Fibroblast of mammary gland (primary cell): ENCODE measurements at regions not wholly inside any gene's neighbourhood (a gene's known extent, or its start where the extent isn't known, plus 50 kb on each side); places are given as distances from the start of the nearest gene placed in this dataset.

Source experiments
- DNase-seq: peaks from one replicate; pipeline ENCODE4 v3.0.0-alpha.2; 2010; ENCODE audit warnings: low read depth
- H3K4me3 ChIP-seq: 2 replicates; pipeline ENCODE4 v1.5.1; 2011; ENCODE audit warnings: low read depth, mild to moderate bottlenecking, low read length, moderate library complexity; ENCODE audit not compliant: control insufficient read depth
- TF ChIP-seq, protein P1 (sequence below): conservative IDR thresholded peaks from 2 replicates; pipeline ENCODE4 v1.5.1; 2011; ENCODE audit warnings: low read depth, low read length, inconsistent platforms; ENCODE audit not compliant: control insufficient read depth, insufficient read depth

DNA sequence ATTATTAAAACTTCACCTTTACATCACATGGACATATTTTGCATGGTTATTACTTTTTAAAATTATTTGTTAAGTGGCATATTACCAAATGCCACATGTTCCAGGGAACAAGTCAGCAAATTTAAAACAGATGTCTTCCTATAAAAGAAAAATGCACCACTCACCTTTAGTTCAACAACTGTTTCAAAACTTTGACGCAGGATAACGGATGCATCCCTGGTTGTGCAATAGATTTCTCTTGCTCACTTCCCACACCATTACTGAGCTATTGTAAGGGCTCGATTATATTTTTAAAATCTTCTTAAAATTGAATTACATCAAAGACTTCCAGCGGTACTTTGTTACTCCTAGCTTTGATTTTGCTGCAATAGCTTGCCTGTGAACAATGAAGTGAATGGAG, 93.0 kb upstream of the ARHGAP24 start:
- TF ChIP-seq, protein P1, sequence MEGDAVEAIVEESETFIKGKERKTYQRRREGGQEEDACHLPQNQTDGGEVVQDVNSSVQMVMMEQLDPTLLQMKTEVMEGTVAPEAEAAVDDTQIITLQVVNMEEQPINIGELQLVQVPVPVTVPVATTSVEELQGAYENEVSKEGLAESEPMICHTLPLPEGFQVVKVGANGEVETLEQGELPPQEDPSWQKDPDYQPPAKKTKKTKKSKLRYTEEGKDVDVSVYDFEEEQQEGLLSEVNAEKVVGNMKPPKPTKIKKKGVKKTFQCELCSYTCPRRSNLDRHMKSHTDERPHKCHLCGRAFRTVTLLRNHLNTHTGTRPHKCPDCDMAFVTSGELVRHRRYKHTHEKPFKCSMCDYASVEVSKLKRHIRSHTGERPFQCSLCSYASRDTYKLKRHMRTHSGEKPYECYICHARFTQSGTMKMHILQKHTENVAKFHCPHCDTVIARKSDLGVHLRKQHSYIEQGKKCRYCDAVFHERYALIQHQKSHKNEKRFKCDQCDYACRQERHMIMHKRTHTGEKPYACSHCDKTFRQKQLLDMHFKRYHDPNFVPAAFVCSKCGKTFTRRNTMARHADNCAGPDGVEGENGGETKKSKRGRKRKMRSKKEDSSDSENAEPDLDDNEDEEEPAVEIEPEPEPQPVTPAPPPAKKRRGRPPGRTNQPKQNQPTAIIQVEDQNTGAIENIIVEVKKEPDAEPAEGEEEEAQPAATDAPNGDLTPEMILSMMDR: no peak
- H3K4me3 ChIP-seq: no peak overlapping the region
- DNase-seq: peak; percentile 88

DNA sequence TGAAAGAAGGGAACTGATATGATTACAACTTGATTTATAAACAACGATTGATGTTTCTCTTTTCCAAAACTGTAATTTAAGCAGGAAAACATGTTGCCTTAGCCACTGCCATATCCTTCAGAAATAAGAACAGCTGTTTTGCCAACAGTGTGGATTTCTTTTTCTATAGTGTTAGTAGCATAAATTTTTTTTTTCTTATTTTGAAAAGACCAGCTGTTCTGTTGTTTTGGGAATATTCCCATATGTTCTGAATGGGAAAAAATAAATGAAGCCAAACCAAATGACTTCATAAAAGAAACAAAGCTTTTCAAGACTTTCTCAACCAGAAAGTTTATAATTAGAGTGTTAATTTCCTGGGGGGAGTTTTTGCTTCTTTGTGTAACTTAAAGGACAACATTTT, 83.9 kb upstream of the ARHGAP24 start:
- no peak for DNase-seq
- H3K4me3 ChIP-seq: no peak overlapping the region
- TF ChIP-seq, protein P1: no peak

DNA sequence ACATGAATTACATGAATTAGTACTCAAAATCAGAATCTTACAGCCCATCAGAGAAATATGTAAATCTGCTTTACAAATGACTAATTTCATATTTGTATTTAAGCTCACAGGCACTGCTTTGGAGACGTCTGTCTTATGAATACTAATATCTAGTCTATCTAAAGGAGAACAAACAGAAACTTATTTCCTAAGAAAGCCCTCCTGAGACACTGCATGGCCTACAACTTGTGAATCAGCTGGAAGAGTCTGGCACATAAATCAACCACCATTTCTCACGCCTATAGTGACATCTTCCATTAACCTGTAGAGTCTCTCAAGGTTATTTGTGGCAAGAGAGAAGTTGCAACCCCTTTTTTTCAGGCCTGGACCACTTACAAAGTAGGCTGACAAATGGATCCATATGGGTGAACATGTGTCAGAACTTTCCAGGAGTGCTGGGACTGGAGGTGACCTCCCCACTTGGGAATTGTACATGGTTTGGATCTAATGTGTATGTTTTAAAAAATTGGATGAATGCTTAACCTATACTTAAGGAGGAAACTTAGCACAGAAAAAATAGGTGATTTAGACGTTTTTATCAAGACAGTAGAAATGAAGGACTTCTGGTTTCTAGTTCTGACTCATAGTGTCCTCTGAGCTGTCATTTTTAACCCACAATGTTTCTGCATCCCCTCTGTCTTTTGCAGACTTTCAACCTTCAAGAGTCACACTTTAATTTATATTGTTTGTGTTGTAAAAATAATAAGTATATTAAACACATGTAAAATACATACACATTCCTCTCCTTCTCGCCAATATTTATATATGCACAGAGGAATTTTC, 83.2 kb upstream of the ARHGAP24 start:
- TF ChIP-seq, protein P1: no peak
- no peak overlapping the region for H3K4me3 ChIP-seq
- peak; percentile 29 for DNase-seq

DNA sequence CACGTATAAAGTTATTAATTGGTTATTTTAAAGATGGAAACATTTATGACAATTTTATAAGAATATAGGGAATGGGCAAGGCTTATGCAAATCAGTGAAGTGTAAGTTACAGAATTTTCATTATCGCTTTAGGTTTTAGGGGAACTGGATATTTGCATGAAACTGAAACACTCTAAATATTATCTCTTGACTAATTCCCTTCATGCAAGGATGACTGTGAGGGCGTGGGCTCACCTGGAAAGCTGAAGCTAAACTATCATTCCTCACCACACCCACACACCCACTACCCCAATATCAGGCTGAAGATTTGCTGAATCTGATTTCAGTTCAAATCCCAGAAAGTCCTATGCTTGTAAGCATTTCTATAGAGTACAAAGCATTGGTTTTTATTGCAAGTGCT, 81.7 kb upstream of the ARHGAP24 start:
- DNase-seq: no peak
- no peak overlapping the region for H3K4me3 ChIP-seq
- TF ChIP-seq, protein P1: no peak

DNA sequence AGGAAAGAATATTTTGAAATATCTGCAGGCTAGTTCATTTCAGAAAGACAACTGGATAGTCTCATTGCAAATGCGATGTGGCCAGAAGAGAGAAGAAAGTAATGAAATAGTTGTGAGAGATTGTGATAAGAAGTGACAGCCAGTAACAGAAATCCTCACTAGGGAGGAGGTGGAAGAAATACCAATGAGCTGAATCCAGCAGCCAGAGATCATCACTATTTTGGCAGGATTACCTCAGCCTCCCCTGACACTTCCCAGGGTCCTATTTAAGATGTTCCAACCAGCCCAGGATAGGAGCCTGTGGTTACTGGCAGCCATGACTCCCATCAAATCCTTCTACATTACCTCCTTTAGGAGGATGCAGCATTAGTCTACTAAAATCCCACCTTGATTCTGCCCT, 76.7 kb upstream of the ARHGAP24 start:
- TF ChIP-seq, protein P1: no peak
- DNase-seq: peak; percentile 74
- no peak overlapping the region for H3K4me3 ChIP-seq

- TF ChIP-seq, protein P1: no peak
- H3K4me3 ChIP-seq: no peak overlapping the region
- no peak for DNase-seq
Observed at GRCh38 chr4:85399270-85399669, 75.7 kb upstream of the ARHGAP24 start.
